HepG2 (cell line): ENCODE measurements at regions not wholly inside any gene's neighbourhood (a gene's known extent, or its start where the extent isn't known, plus 50 kb on each side); places are given as distances from the start of the nearest gene placed in this dataset.

Experiments used
- ATF1 ChIP-seq: IDR thresholded peaks from 2 replicates; pipeline ENCODE4 v1.6.1; 2016; ENCODE audit warnings: mild to moderate bottlenecking, control low read depth
- BRCA1 ChIP-seq: sonication (generic); formaldehyde crosslinking; IDR thresholded peaks from 2 replicates; pipeline ENCODE4 v1.4.0; 2020; ENCODE audit warnings: missing genetic modification reagents
- CEBPG ChIP-seq: IDR thresholded peaks from 2 replicates; pipeline ENCODE4 v1.6.1; 2016
- DPF2 ChIP-seq: sonication (generic); formaldehyde crosslinking; IDR thresholded peaks from 2 replicates; pipeline ENCODE4 v1.4.0; 2020; ENCODE audit warnings: mild to moderate bottlenecking, low read depth, missing genetic modification reagents, borderline replicate concordance
- ELF1 ChIP-seq: sonication (generic); formaldehyde crosslinking; IDR thresholded peaks from 2 replicates; pipeline ENCODE4 v1.4.0; 2020; ENCODE audit warnings: missing genetic modification reagents
- FOSL1 ChIP-seq: sonication (generic); formaldehyde crosslinking; IDR thresholded peaks from 2 replicates; pipeline ENCODE4 v1.9.0; 2021; ENCODE audit warnings: missing genetic modification reagents, borderline replicate concordance
- GTF3A ChIP-seq: sonication (generic); formaldehyde crosslinking; conservative IDR thresholded peaks from 2 replicates; pipeline ENCODE4 v1.4.0; 2020; ENCODE audit warnings: mild to moderate bottlenecking, missing genetic modification reagents
- HMG20A ChIP-seq: IDR thresholded peaks from 2 replicates; pipeline ENCODE4 v1.6.1; 2016; ENCODE audit warnings: borderline replicate concordance
- HNF4A ChIP-seq: sonication (generic); formaldehyde crosslinking; IDR thresholded peaks from 2 replicates; pipeline ENCODE4 v1.4.0; 2020; ENCODE audit warnings: missing genetic modification reagents
- HOMEZ ChIP-seq: IDR thresholded peaks from 2 replicates; pipeline ENCODE4 v1.6.1; 2016; ENCODE audit warnings: low read depth
- IRF9 ChIP-seq: sonication (generic); formaldehyde crosslinking; IDR thresholded peaks from 2 replicates; pipeline ENCODE4 v1.8.0; 2022; ENCODE audit warnings: missing genetic modification reagents, mild to moderate bottlenecking, borderline replicate concordance
- MED8 ChIP-seq: sonication (generic); formaldehyde crosslinking; IDR thresholded peaks from 2 replicates; pipeline ENCODE4 v1.8.1; 2023; ENCODE audit warnings: mild to moderate bottlenecking, missing genetic modification reagents; ENCODE audit not compliant: insufficient replicate concordance
- POGZ ChIP-seq: sonication (generic); formaldehyde crosslinking; IDR thresholded peaks from 2 replicates; pipeline ENCODE4 v1.4.0; 2020; ENCODE audit warnings: mild to moderate bottlenecking, missing genetic modification reagents
- PTBP1 ChIP-seq: fragments of 200-400 bp; formaldehyde crosslinking; IDR thresholded peaks from 2 replicates; pipeline ENCODE4 v1.6.1; 2018; ENCODE audit warnings: low read length, low read depth; ENCODE audit not compliant: poor library complexity, severe bottlenecking
- SMC3 ChIP-seq: IDR thresholded peaks from 2 replicates; pipeline ENCODE4 v1.6.1; 2011; ENCODE audit warnings: low read length, improper control_type of control experiment
- ZBTB33 ChIP-seq: sonication (generic); formaldehyde crosslinking; IDR thresholded peaks from 2 replicates; pipeline ENCODE4 v1.4.0; 2020; ENCODE audit warnings: missing genetic modification reagents
- ZNF318 ChIP-seq: sonication (generic); formaldehyde crosslinking; IDR thresholded peaks from 2 replicates; pipeline ENCODE4 v1.4.0; 2020; ENCODE audit warnings: mild to moderate bottlenecking, missing genetic modification reagents
- ZNF569 ChIP-seq: sonication (generic); formaldehyde crosslinking; IDR thresholded peaks from 2 replicates; pipeline ENCODE4 v1.5.0; 2020; ENCODE audit warnings: mild to moderate bottlenecking, missing genetic modification reagents, moderate library complexity, borderline replicate concordance

- TF ChIP-seq HOMEZ (0 out of 2 replicates have a peak, but pooled peaks have one; percentile 16), HMG20A (peak; percentile 10; the same call in 1 of the 2 replicates), ZBTB33 (no peak), PTBP1 (no peak), IRF9 (no peak), FOSL1 (CRISPR knock-in tag) (no peak), ELF1 (CRISPR knock-in tag) (no peak), ATF1 (no peak), GTF3A (CRISPR knock-in tag) (no peak), ZNF569 (no peak), POGZ (CRISPR knock-in tag) (peak; percentile 21; the same call in 1 of the 2 replicates), BRCA1 (CRISPR knock-in tag) (no peak), SMC3 (no peak), ZNF318 (CRISPR knock-in tag) (no peak), CEBPG (no peak), MED8 (no peak), HNF4A (CRISPR knock-in tag) (peak; percentile 72), DPF2 (CRISPR knock-in tag) (no peak)
Measured at GRCh38 chrX:20382518-20383297, 116.0 kb upstream of the RPS6KA3 start (continued).
